D341Med (cell line): ENCODE measurements at regions not wholly inside any gene's neighbourhood (a gene's known extent, or its start where the extent isn't known, plus 50 kb on each side); places are given as distances from the start of the nearest gene placed in this dataset.

ENCODE experiments used
- DNase-seq: peaks from one replicate; pipeline ENCODE4 v3.0.0; 2012; ENCODE audit warnings: low spot score

DNA sequence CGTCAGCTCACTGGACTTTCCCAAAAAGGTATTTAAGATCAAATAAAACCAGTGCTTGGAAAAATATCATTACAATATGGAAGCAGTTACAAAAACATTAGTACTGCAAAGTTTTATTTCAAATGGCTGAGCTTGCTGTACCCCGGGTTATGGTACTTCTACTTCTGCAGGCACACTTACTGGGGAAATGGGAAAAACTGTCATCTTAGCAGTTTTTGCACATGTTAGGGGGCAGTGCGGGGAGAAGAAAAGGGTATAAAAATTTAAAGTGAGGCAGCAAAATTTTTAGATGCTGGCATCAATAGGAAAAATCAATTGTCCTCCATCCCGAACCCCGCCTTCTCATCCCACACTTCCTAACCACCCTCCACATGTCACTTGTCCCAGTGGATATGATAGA lies 133.4 kb downstream of the ATG4C start:
- no peak for DNase-seq

GRCh38 chr1:62917805-62918204 lies 133.9 kb downstream of the ATG4C start:
- DNase-seq = no peak

- no peak for DNase-seq
These were observed 134.8 kb downstream of the ATG4C start for GRCh38 chr1:62918700-62919099.

- no peak for DNase-seq
These were observed 138.1 kb downstream of the ATG4C start for GRCh38 chr1:62922006-62922405.

GRCh38 chr1:62924983-62925790 lies 141.3 kb downstream of the ATG4C start:
- no peak for DNase-seq

DNA sequence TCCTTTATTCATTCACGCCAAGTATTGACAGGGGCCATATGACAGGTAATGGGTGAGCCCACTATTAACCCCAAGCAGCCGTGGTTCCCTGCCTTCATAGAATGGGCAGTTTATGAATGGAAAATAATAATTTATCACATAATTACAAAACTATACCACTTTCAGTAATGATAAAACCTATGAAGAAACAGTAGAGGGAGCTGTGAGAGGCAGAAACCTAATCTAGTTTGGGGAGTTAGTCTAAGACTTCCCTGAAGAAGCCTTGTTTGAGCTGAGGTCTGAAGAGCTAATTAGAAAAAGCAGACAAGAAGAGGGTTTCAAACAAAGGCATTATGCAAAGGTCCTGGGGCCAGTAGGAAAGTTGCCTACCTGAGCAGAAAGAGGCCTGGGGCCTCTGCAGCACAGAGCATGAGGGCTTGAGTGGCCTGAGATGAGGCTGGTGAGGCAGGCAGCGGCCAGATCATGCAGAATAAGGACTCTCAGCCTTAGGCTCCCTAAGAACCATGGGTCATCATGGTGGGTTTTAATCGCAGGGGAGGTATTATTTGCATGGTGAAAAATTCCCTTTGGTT lies 142.8 kb downstream of the ATG4C start:
- no peak for DNase-seq

DNA sequence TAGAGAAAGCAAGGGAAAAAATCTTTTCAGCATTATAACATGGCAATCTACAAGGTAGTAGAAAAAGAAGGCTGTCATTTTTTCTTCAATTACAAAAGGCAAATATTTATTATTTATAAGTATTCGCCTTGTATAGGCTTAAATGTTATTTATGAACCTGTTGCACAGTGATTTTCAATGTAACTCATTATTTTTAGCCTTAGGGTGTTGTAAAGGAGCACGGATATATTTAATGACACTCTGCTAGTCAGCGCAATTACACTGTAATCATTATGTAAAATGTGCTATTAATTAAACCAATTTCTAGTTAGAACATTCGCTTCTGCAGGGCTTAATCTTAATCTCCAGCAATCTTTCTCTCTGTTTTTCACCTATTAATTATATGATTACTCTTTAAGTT lies 145.0 kb downstream of the ATG4C start:
- DNase-seq = no peak

DNA sequence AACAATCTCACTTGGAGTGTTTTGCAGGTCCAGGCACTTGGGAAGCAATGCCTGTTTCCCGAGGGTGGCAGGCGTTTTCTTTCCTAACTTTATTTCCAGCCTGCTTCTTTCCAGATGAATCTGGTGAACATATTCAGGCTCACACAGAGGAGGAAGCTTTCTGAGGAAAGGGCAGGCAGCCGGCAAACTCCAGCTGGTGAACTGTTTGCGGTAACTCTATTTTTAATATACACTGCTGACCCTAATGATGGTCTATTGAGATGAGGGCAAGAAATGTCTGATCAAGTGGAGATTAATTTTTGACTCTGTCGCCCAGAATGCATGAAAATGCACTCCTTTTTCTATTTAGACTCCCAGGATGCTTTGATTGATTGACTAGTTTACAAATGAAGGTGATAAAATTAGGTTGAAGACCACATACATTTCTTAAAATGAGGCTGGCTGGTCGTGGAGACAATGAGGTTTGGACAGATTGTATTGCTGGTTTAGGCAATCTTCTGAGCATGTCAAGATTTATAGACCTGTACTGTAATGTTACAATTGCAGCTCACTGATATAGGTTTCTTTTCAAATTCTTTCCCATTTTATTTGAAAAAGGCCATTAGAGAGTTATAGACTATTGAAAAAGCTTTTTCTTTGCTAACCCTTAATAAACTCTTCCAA lies 153.8 kb downstream of the ATG4C start:
- DNase-seq = no peak

GRCh38 chr1:62941780-62942179 lies 157.8 kb downstream of the ATG4C start:
- no peak for DNase-seq

GRCh38 chr1:62946511-62946910 lies 162.6 kb downstream of the ATG4C start:
- no peak for DNase-seq

- no peak for DNase-seq
These were observed 167.5 kb downstream of the ATG4C start for GRCh38 chr1:62951428-62951827.

GRCh38 chr1:62952596-62952995 lies 168.7 kb downstream of the ATG4C start:
- DNase-seq = no peak

- DNase-seq = no peak
These were observed 169.7 kb downstream of the ATG4C start for GRCh38 chr1:62953633-62954032.

GRCh38 chr1:62954758-62955157 lies 170.8 kb downstream of the ATG4C start:
- DNase-seq = no peak

DNA sequence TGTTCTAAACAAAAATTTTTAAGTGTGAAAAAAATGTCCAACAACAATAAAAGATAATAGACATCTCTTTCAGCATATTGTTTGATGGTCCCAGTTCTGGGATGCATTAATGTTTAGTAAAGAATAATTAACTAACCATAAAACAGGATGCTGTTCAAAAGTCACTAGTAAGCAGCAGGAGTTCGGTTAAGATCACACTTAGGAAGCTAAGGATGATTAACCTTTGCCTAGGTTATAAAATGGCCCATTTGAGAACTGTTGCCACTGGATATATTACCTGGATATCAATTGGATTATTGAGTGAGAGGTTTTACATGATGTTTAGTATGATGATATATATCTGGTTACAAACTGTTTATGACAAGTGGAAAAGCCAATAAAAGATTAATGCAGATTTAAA lies 171.7 kb downstream of the ATG4C start:
- DNase-seq = no peak

DNA sequence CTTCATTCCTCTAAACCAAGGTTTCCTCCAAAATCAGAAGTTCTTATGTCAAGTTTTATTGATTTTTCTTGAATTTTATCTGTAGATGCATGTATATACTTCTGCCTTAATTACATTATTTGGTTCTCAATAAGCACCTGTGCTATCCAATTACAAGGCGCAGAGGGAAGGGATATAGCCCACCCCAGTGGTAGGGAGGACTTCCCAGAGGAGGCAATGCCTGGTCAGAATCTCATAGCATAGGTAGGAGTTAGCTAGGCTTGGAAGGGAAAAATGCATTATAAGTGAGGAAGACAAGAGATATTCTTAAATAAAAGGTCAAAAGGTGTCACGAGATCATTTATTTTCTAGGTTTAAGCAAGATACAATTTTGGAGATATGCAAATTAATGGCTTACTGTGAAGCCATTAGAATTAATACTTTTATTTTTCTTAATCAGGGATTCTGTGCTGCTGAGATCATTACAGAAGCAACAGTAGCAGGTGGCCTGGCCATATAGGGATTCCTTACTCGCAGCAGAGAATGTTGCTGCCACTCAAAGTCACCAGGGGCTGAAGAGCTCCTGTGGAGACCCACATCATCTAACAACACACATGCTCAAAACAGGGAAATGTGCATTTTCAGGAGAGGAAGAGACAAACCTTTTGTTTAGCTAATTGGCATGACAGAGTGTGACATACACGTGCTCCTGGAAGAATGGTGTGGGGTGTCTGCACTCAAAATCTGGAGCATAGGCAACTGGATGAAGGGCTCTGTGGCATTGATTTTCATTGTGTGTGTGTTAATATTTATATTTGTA lies 178.3 kb downstream of the ATG4C start:
- no peak for DNase-seq

DNA sequence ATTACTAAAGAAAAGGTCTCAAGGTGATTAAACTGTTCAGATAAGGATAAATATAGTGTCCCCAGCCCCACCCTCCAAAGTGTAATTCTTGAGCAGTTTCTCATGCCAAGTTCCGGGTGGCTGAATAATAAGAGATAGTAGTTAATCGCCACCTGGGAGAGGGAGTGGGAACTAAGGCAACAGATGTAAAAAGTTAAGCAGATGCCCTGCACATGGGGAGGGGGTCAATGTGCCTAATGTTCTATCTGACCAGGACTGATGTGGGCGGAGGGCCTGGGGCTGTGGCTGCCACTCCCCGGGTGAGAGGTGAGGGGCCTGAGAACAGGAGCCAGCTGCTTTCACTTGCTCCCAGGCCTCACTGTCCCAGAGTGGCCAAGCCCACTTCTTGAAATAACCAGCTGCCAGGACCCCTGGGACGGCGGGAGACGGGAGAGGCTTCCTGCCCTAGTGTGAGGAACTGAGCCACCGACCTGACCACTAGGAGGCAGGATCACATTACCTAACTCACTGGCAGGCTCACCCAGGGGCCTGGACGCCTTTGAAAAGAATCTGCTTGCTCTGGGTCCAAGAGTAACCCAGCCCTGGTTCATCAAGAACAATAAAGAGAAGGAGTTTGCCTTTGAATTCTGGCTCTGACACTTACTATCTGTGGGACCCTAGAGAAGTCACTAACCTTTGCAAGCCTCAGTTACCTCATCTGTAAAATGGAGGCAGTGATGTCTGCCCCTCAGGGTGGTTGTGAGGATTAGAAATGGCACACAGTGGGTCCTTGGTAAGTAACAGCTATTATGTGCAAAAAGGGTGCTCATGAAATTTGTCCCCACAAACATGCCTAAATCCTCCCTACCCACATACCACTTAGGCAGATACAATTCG lies 179.2 kb downstream of the ATG4C start:
- DNase-seq = peak; percentile 76

- DNase-seq = no peak
These were observed 180.2 kb downstream of the ATG4C start for GRCh38 chr1:62964141-62964540.

- DNase-seq = no peak
These were observed 183.1 kb downstream of the ATG4C start for GRCh38 chr1:62967031-62967430.

DNA sequence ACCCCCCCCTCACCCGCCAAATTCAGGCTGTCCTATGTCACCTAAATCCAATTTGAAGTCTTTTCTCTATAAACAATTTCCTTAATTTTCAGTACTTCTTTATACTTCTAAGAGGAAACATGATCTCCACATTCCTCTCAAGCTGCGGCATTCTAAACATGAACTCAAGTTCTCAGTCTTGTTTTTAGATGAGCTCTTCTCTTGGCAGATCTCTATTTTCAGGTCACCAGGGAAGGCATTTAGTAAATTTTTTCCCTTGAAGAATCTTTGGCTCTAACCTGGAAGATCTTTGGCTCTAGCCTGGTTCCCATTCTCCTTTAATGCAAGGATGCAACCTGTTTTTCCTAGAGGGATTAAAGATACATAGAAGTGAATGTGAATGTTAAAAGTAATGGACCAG lies 193.4 kb downstream of the ATG4C start:
- no peak for DNase-seq

DNA sequence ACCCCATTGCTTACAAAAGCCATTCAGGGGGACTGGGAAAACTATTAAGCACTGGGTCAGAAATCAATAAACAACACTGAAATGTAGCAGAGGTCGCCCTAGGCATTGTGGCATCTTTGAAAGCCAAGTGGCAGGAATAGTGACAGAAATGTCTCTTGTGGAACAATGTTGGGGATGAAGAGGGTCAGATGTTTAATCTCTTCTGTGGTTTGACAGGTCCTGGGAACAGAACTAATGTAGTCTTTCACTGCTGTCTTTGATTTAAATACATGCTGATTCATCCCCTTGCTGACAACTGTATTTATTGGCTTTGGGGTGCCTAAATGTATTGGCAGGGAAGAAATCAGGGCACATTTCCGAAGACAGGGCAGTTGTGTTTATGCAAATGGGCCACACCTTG lies 194.8 kb downstream of the ATG4C start:
- DNase-seq = no peak

GRCh38 chr1:62981434-62981833 lies 197.5 kb downstream of the ATG4C start:
- DNase-seq = no peak
